WTC11 (cell line): ENCODE measurements at regions not wholly inside any gene's neighbourhood (a gene's known extent, or its start where the extent isn't known, plus 50 kb on each side); places are given as distances from the start of the nearest gene placed in this dataset.

Source experiments
- ELF4 ChIP-seq: sonication (generic); formaldehyde crosslinking; IDR thresholded peaks from 2 replicates; pipeline ENCODE4 v1.8.1; 2022; ENCODE audit warnings: low read depth, mild to moderate bottlenecking, moderate library complexity, missing genetic modification reagents
- ETV6 ChIP-seq: sonication (generic); formaldehyde crosslinking; IDR thresholded peaks from 2 replicates; pipeline ENCODE4 v1.8.1; 2022; ENCODE audit warnings: mild to moderate bottlenecking, missing genetic modification reagents
- MXD4 ChIP-seq: fragments of 250-450 bp; sonication (Bioruptor Pico); IDR thresholded peaks from 2 replicates; pipeline ENCODE4 v1.8.0; 2021; ENCODE audit warnings: mild to moderate bottlenecking, moderate library complexity, borderline replicate concordance
- MYBL2 ChIP-seq: sonication (generic); formaldehyde crosslinking; IDR thresholded peaks from 2 replicates; pipeline ENCODE4 v1.8.1; 2023; ENCODE audit warnings: mild to moderate bottlenecking, moderate library complexity, missing genetic modification reagents
- SMAD3 ChIP-seq: sonication (generic); formaldehyde crosslinking; IDR thresholded peaks from 2 replicates; pipeline ENCODE4 v1.8.0; 2022; ENCODE audit warnings: missing genetic modification reagents, mild to moderate bottlenecking, borderline replicate concordance
- ZNF263 ChIP-seq: sonication (generic); formaldehyde crosslinking; IDR thresholded peaks from 2 replicates; pipeline ENCODE4 v1.8.1; 2022; ENCODE audit warnings: low read depth, mild to moderate bottlenecking, moderate library complexity, missing genetic modification reagents
- TF ChIP-seq, protein P1 (sequence below): fragments of 250-450 bp; sonication (Bioruptor Pico); IDR thresholded peaks from 2 replicates; pipeline ENCODE4 v1.9.0; 2021; ENCODE audit warnings: mild to moderate bottlenecking, borderline replicate concordance
- TF ChIP-seq, protein P2 (sequence below): fragments of 200-600 bp; IDR thresholded peaks from 2 replicates; pipeline ENCODE4 v1.8.0; 2022; ENCODE audit warnings: antibody characterized with exemption

DNA sequence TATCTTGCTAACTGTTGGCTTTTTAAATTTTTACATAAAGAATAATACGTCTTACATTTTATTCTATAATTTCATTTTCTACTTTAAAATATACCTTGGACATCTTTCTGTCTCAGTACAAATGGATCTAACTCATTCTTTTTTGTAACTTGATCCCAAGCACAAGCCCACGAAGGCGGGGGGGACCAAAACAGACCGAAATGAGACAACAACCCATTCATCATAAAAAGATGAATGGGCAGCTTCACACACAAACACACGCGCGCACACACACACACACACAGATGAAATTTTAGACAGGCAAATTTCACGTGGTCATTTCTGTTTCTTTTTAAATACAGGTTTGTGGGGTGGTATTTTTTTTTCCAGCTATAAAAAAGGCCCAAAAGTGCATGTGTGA, 271.3 kb upstream of the TOPAZ1 start:
- TF ChIP-seq, protein P1, sequence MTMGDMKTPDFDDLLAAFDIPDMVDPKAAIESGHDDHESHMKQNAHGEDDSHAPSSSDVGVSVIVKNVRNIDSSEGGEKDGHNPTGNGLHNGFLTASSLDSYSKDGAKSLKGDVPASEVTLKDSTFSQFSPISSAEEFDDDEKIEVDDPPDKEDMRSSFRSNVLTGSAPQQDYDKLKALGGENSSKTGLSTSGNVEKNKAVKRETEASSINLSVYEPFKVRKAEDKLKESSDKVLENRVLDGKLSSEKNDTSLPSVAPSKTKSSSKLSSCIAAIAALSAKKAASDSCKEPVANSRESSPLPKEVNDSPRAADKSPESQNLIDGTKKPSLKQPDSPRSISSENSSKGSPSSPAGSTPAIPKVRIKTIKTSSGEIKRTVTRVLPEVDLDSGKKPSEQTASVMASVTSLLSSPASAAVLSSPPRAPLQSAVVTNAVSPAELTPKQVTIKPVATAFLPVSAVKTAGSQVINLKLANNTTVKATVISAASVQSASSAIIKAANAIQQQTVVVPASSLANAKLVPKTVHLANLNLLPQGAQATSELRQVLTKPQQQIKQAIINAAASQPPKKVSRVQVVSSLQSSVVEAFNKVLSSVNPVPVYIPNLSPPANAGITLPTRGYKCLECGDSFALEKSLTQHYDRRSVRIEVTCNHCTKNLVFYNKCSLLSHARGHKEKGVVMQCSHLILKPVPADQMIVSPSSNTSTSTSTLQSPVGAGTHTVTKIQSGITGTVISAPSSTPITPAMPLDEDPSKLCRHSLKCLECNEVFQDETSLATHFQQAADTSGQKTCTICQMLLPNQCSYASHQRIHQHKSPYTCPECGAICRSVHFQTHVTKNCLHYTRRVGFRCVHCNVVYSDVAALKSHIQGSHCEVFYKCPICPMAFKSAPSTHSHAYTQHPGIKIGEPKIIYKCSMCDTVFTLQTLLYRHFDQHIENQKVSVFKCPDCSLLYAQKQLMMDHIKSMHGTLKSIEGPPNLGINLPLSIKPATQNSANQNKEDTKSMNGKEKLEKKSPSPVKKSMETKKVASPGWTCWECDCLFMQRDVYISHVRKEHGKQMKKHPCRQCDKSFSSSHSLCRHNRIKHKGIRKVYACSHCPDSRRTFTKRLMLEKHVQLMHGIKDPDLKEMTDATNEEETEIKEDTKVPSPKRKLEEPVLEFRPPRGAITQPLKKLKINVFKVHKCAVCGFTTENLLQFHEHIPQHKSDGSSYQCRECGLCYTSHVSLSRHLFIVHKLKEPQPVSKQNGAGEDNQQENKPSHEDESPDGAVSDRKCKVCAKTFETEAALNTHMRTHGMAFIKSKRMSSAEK (CRISPR knock-in tag) = no peak
- TF ChIP-seq, protein P2, sequence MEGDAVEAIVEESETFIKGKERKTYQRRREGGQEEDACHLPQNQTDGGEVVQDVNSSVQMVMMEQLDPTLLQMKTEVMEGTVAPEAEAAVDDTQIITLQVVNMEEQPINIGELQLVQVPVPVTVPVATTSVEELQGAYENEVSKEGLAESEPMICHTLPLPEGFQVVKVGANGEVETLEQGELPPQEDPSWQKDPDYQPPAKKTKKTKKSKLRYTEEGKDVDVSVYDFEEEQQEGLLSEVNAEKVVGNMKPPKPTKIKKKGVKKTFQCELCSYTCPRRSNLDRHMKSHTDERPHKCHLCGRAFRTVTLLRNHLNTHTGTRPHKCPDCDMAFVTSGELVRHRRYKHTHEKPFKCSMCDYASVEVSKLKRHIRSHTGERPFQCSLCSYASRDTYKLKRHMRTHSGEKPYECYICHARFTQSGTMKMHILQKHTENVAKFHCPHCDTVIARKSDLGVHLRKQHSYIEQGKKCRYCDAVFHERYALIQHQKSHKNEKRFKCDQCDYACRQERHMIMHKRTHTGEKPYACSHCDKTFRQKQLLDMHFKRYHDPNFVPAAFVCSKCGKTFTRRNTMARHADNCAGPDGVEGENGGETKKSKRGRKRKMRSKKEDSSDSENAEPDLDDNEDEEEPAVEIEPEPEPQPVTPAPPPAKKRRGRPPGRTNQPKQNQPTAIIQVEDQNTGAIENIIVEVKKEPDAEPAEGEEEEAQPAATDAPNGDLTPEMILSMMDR = no peak
- TF ChIP-seq MYBL2 (CRISPR knock-in tag) (no peak), ZNF263 (CRISPR knock-in tag) (no peak), ELF4 (no peak), MXD4 (CRISPR knock-in tag) (no peak), ETV6 (CRISPR knock-in tag) (no peak), SMAD3 (CRISPR knock-in tag) (no peak)
